Activated CD8-positive, alpha-beta memory T cell treated with anti-CD3 and anti-CD28 coated beads, Interleukin-2, amount 10 ng/mL, durations not matched to agents 7 days and 5 days (primary cell): ENCODE measurements at regions not wholly inside any gene's neighbourhood (a gene's known extent, or its start where the extent isn't known, plus 50 kb on each side); places are given as distances from the start of the nearest gene placed in this dataset.

Source experiments
- ATAC-seq: fragments of 150-1000 bp; cut with Tn5 transposase; one replicate; pipeline ENCODE4 v1.10.0; 2021; ENCODE audit warnings: moderate library complexity
- CTCF ChIA-PET: fragments of 350-600 bp; sonication (Branson Sonifier 250); formaldehyde crosslinking; loops from one replicate; lab custom pipeline; 2021; ENCODE audit warnings: antibody characterized with exemption; lab: Charles Lee
- DNase-seq: peaks from one replicate; pipeline ENCODE4 v3.0.0-alpha.2; 2020
- H3K27ac Mint-ChIP-seq: one replicate; pipeline ENCODE4 v1.8.0; 2021; ENCODE audit warnings: mild to moderate bottlenecking, mixed read lengths
- H3K27me3 Mint-ChIP-seq: one replicate; pipeline ENCODE4 v1.8.0; 2021; ENCODE audit warnings: mixed read lengths
- H3K36me3 Mint-ChIP-seq: one replicate; pipeline ENCODE4 v1.8.0; 2021; ENCODE audit warnings: mild to moderate bottlenecking, mixed read lengths
- H3K4me1 Mint-ChIP-seq: one replicate; pipeline ENCODE4 v1.8.0; 2021; ENCODE audit warnings: mixed read lengths
- H3K4me3 Mint-ChIP-seq: one replicate; pipeline ENCODE4 v1.8.0; 2021; ENCODE audit warnings: mild to moderate bottlenecking, moderate library complexity, mixed read lengths
- H3K9me3 Mint-ChIP-seq: one replicate; pipeline ENCODE4 v1.8.0; 2022; ENCODE audit warnings: low read depth, mixed read lengths

- no peaks in the 10 kb centered on the region for H3K4me1 Mint-ChIP-seq
- H3K36me3 Mint-ChIP-seq = no peaks in the 10 kb centered on the region
- no peak overlapping the region for H3K27ac Mint-ChIP-seq
- no peaks in the 10 kb centered on the region for H3K27me3 Mint-ChIP-seq
- CTCF ChIA-PET = no interaction called here
- H3K4me3 Mint-ChIP-seq = no peak overlapping the region
- H3K9me3 Mint-ChIP-seq = no peaks in the 10 kb centered on the region
- ATAC-seq (no peak), DNase-seq (no peak)
These were observed 96.2 kb upstream of the VSTM2B start for GRCh38 chr19:29429581-29429980.

GRCh38 chr19:29431332-29431731 lies 94.5 kb upstream of the VSTM2B start:
- Mint-ChIP-seq H3K36me3 (no peaks in the 10 kb centered on the region), H3K4me1 (no peaks in the 10 kb centered on the region), H3K27ac (no peak overlapping the region), H3K9me3 (no peaks in the 10 kb centered on the region), H3K4me3 (no peak overlapping the region), H3K27me3 (no peaks in the 10 kb centered on the region)
- no peak for ATAC-seq
- CTCF ChIA-PET = no interaction called here
- DNase-seq = no peak

DNA sequence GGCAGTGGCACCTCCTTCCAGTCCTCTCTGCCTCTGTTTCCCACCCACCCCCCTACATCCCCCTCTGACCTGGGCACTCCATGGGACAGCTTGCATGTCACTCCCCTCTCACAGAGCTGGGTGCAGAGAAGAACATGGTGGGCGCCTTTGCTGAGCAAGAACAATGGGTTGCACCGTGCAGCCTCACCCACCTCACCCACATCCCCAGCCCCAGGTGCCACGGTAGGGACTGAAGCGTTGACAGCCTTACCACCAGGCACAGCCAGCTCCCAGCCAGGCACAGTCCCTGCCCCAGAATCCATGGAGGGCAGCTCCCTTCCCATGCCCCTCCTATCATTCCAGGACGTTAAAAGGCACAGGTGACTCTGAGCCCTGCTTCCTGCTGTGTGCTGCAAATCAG lies 93.1 kb upstream of the VSTM2B start:
- CTCF ChIA-PET = no interaction called here
- no peaks in the 10 kb centered on the region for H3K9me3 Mint-ChIP-seq
- DNase-seq = no peak
- no peak overlapping the region for H3K27ac Mint-ChIP-seq
- H3K27me3 Mint-ChIP-seq = no peaks in the 10 kb centered on the region
- ATAC-seq = no peak
- H3K4me1 Mint-ChIP-seq = no peaks in the 10 kb centered on the region
- no peak overlapping the region for H3K4me3 Mint-ChIP-seq
- no peaks in the 10 kb centered on the region for H3K36me3 Mint-ChIP-seq

DNA sequence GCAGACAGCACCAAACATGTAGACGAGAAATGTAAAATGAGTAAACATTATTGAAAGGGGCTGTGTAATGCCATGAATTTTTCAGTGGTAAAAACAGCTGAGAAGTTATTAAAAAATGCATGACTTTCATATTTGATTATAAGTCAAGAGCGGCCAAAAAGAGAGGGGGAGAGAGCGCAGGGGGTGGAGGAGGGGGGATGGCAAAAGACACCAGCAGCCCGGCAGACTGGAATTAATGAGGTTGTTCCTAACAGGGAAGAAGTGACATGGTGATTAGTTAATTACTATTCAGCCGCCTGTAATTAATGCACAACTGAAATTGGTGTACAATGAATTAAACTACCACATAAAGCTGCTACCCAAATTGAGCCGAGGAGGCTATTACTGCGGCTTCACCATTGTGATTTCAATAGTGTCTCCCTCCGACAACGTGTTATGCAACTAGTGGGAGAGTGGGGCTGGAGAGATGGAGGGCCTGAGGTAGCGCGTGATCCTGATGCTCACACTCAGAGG lies 89.1 kb upstream of the VSTM2B start:
- ATAC-seq (no peak), DNase-seq (no peak)
- no peaks in the 10 kb centered on the region for H3K27me3 Mint-ChIP-seq
- H3K27ac Mint-ChIP-seq = no peak overlapping the region
- H3K36me3 Mint-ChIP-seq = no peaks in the 10 kb centered on the region
- H3K4me1 Mint-ChIP-seq = no peaks in the 10 kb centered on the region
- no peaks in the 10 kb centered on the region for H3K9me3 Mint-ChIP-seq
- CTCF ChIA-PET = interaction anchor here (0.6 kb wide), 1 partner anchor 834 kb away, joined by 4 read pairs; no protein-coding TSS in a partner anchor
- H3K4me3 Mint-ChIP-seq = no peak overlapping the region

- DNase-seq = no peak
- no peaks in the 10 kb centered on the region for H3K36me3 Mint-ChIP-seq
- CTCF ChIA-PET = no interaction called here
- H3K27me3 Mint-ChIP-seq = no peaks in the 10 kb centered on the region
- no peak overlapping the region for H3K4me3 Mint-ChIP-seq
- no peaks in the 10 kb centered on the region for H3K4me1 Mint-ChIP-seq
- no peak for ATAC-seq
- no peaks in the 10 kb centered on the region for H3K9me3 Mint-ChIP-seq
- no peak overlapping the region for H3K27ac Mint-ChIP-seq
These were observed 86.8 kb upstream of the VSTM2B start for GRCh38 chr19:29439021-29439420.

- H3K27me3 Mint-ChIP-seq = no peaks in the 10 kb centered on the region
- H3K4me1 Mint-ChIP-seq = no peaks in the 10 kb centered on the region
- no peak for ATAC-seq
- H3K27ac Mint-ChIP-seq = no peak overlapping the region
- CTCF ChIA-PET = no interaction called here
- no peak overlapping the region for H3K4me3 Mint-ChIP-seq
- no peaks in the 10 kb centered on the region for H3K36me3 Mint-ChIP-seq
- no peak for DNase-seq
- H3K9me3 Mint-ChIP-seq = no peaks in the 10 kb centered on the region
These were observed 85.9 kb upstream of the VSTM2B start for GRCh38 chr19:29439688-29440550.

DNA sequence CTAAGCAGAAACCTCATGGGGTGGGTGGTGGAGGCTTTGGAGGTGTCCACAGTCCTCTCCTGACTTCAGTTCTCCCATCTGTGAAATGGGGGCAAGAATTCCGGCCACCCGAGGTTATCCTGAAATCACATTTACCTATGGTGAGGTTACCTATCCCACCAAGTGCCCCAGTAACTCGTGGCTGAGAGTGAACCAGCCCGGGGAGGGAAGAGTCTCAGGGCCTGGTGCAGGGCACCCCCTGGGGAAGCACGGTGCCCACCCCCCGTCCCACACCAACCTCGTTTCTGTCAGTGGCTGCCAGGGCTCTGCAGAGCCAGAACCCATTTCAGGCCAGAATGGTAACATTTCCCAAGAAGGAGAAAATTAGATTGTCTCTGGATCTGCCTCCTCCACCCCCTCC lies 83.7 kb upstream of the VSTM2B start:
- Mint-ChIP-seq H3K36me3 (no peaks in the 10 kb centered on the region), H3K4me3 (no peak overlapping the region), H3K27me3 (no peaks in the 10 kb centered on the region), H3K9me3 (no peaks in the 10 kb centered on the region), H3K27ac (no peak overlapping the region), H3K4me1 (no peaks in the 10 kb centered on the region)
- CTCF ChIA-PET = no interaction called here
- ATAC-seq (no peak), DNase-seq (no peak)

DNA sequence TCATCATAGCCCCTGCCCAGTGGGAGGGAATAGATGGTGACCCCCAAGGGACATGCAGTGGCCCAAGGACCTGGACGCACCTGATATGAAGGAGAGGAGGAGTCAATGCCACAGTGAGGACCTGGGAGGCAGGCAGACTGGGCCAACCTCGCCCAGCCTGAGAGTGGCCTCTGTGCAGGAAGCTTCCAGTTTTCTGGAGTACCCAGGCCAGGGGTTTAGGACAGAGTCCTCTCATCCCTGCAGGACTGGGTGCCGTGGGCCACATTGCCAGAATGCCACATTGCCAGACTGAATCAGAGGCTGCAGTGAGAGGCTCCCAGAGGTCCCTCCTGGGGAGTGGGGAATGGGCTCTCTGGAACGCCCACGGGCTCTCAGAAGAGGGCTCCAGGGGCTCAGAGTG lies 82.9 kb upstream of the VSTM2B start:
- H3K4me1 Mint-ChIP-seq = no peaks in the 10 kb centered on the region
- H3K27me3 Mint-ChIP-seq = no peaks in the 10 kb centered on the region
- H3K27ac Mint-ChIP-seq = no peak overlapping the region
- CTCF ChIA-PET = no interaction called here
- no peaks in the 10 kb centered on the region for H3K36me3 Mint-ChIP-seq
- DNase-seq (no peak), ATAC-seq (no peak)
- H3K9me3 Mint-ChIP-seq = no peaks in the 10 kb centered on the region
- H3K4me3 Mint-ChIP-seq = no peak overlapping the region

DNA sequence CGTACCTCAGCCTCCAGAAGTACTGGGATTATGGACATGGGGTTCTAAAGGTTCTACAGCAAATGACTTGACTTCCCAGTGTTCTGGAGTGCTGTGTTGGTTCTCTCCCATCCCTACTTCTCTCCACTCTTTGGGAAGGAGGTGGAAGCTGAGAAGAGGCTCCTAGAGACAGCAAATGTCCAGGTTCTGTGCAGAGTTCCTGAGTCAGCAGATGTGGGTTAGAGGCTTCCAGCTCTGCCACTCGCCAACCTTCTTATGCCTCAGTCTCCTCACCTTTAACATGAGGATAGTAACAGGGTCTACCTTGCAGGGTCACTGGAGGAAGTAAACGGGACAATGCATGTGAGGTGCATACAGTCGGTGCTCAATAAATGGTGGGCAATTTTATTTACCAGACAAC lies 80.5 kb upstream of the VSTM2B start:
- Mint-ChIP-seq H3K36me3 (no peaks in the 10 kb centered on the region), H3K4me3 (no peak overlapping the region), H3K4me1 (no peaks in the 10 kb centered on the region), H3K27me3 (no peaks in the 10 kb centered on the region), H3K27ac (no peak overlapping the region), H3K9me3 (no peaks in the 10 kb centered on the region)
- no peak for ATAC-seq
- CTCF ChIA-PET = no interaction called here
- DNase-seq = peak; percentile 7

- Mint-ChIP-seq H3K36me3 (no peaks in the 10 kb centered on the region), H3K27me3 (no peaks in the 10 kb centered on the region), H3K27ac (no peak overlapping the region), H3K9me3 (no peaks in the 10 kb centered on the region), H3K4me3 (no peak overlapping the region), H3K4me1 (no peaks in the 10 kb centered on the region)
- CTCF ChIA-PET = no interaction called here
- ATAC-seq = no peak
- DNase-seq = peak; percentile 21
These were observed 79.4 kb upstream of the VSTM2B start for GRCh38 chr19:29446361-29446760.

DNA sequence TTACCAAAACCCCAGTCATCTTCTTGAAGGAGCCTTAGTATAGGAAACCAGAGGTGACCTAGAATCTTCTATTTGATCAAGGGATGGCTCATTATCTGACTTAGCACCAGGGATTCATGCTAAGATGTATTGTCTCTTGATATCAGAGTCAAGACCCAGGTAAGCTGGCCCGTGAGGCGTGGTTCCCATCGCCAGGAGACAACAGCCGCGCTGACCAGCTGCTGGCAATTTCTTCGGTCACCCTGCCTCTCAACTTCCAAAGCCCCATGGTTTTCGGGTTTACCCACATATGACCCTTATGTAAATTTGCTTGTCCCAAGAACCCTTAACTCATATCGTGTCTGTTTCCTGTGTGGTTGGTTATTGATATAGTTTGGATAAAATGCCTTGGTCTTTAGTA lies 77.7 kb upstream of the VSTM2B start:
- Mint-ChIP-seq H3K4me1 (no peaks in the 10 kb centered on the region), H3K27ac (no peak overlapping the region), H3K9me3 (no peaks in the 10 kb centered on the region), H3K27me3 (no peaks in the 10 kb centered on the region), H3K4me3 (no peak overlapping the region), H3K36me3 (no peaks in the 10 kb centered on the region)
- DNase-seq = peak; percentile 26
- no peak for ATAC-seq
- CTCF ChIA-PET = no interaction called here

DNA sequence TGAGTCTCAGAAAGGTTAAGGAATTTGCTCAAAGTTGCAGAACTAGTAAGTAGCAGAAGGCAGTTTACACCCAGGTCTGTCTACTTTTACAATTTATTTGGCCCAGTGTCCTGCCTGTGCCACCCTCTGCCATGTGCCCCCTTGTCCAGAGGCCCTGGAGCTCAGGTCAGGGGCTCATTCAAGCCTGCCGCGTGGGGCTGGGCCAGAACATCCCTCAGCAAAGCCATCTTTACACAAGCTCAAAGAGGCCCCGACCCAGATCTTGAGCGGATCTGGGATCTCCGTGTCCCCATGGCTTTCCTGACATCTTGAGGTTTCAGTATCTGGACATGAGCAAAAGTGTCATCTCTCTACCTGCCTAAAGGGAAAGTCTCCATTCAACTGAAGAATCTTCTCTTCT lies 76.4 kb upstream of the VSTM2B start:
- H3K9me3 Mint-ChIP-seq = no peaks in the 10 kb centered on the region
- no peak overlapping the region for H3K27ac Mint-ChIP-seq
- no peaks in the 10 kb centered on the region for H3K36me3 Mint-ChIP-seq
- CTCF ChIA-PET = no interaction called here
- no peak for ATAC-seq
- H3K4me1 Mint-ChIP-seq = no peaks in the 10 kb centered on the region
- H3K27me3 Mint-ChIP-seq = no peaks in the 10 kb centered on the region
- no peak overlapping the region for H3K4me3 Mint-ChIP-seq
- peak; percentile 9 for DNase-seq

DNA sequence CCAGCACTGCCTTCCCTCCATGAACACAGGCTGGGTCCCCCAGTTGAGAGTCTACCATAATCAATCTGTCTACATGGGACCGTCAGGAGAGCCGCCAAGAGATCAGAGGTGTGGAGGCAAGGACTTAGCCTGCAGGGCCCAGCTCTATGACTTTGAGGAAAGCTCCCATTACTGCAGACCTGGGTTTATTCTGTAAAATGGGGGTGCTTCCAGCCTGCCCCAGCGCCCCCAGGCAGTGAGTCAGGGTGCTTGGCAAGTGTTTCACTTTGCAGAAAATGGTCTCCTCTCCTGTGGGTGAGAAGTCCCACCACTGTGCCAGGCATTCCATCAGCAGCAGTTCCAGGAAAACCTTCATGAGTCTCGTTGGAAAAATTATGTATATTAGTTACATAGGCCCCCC lies 75.5 kb upstream of the VSTM2B start:
- H3K36me3 Mint-ChIP-seq = no peaks in the 10 kb centered on the region
- H3K27me3 Mint-ChIP-seq = no peaks in the 10 kb centered on the region
- H3K4me1 Mint-ChIP-seq = no peaks in the 10 kb centered on the region
- CTCF ChIA-PET = no interaction called here
- no peaks in the 10 kb centered on the region for H3K9me3 Mint-ChIP-seq
- H3K4me3 Mint-ChIP-seq = no peak overlapping the region
- no peak for ATAC-seq
- H3K27ac Mint-ChIP-seq = no peak overlapping the region
- DNase-seq = peak; percentile 26

GRCh38 chr19:29450812-29451211 lies 75.0 kb upstream of the VSTM2B start:
- Mint-ChIP-seq H3K27me3 (no peaks in the 10 kb centered on the region), H3K27ac (no peak overlapping the region), H3K4me1 (no peaks in the 10 kb centered on the region), H3K36me3 (no peaks in the 10 kb centered on the region), H3K4me3 (no peak overlapping the region), H3K9me3 (no peaks in the 10 kb centered on the region)
- DNase-seq = peak; percentile 23
- ATAC-seq = no peak
- CTCF ChIA-PET = no interaction called here
